GM23248 (cell line): ENCODE measurements at regions not wholly inside any gene's neighbourhood (a gene's known extent, or its start where the extent isn't known, plus 50 kb on each side); places are given as distances from the start of the nearest gene placed in this dataset.

Source experiments
- EZH2 ChIP-seq: fragments of 200-600 bp; sonication (generic); IDR thresholded peaks from 2 replicates; pipeline ENCODE4 v1.6.1; 2018; ENCODE audit warnings: antibody characterized with exemption, mild to moderate bottlenecking; ENCODE audit not compliant: insufficient read depth, poor library complexity, severe bottlenecking
- EZH2phosphoT487 ChIP-seq: fragments of 200-600 bp; sonication (generic); IDR thresholded peaks from 2 replicates; pipeline ENCODE4 v1.6.1; 2018; ENCODE audit warnings: antibody characterized with exemption, moderate library complexity, mild to moderate bottlenecking, low read depth; ENCODE audit not compliant: insufficient read depth

- TF ChIP-seq EZH2 (no peak), EZH2phosphoT487 (no peak)
Observed at GRCh38 chr10:55180357-55180756, 379.3 kb upstream of the PCDH15 start.
